ENCODE measurements at regions not wholly inside any gene's neighbourhood (a gene's known extent, or its start where the extent isn't known, plus 50 kb on each side); places are given as distances from the start of the nearest gene placed in this dataset.
"Not testable (repeated sequence)": the region's sequence is repeated elsewhere in the genome, so short reads cannot be mapped to it uniquely, and the experiment has no call there.

DNA sequence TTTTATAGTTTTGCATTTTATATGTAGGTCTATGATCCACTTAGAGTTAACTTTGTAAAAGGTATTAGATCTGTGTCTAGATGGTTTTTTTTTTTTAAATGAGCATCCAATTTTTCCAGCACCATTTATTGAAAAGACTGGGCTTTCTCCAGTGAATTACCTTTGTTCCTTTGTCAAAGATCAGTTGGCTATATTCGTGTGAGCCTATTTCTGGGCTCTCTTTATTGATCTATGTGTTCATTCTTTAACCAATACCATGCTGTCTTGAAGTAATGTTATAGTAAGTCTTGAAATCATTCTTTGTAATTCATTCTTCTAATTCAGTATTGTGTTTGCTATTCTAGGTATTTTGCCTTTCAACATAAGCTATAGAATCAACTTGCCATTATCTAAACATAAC lies 165.4 kb upstream of the ARPP21 start:
- POLR2A ChIA-PET, result no interaction called here
- TF ChIP-seq, protein P1, sequence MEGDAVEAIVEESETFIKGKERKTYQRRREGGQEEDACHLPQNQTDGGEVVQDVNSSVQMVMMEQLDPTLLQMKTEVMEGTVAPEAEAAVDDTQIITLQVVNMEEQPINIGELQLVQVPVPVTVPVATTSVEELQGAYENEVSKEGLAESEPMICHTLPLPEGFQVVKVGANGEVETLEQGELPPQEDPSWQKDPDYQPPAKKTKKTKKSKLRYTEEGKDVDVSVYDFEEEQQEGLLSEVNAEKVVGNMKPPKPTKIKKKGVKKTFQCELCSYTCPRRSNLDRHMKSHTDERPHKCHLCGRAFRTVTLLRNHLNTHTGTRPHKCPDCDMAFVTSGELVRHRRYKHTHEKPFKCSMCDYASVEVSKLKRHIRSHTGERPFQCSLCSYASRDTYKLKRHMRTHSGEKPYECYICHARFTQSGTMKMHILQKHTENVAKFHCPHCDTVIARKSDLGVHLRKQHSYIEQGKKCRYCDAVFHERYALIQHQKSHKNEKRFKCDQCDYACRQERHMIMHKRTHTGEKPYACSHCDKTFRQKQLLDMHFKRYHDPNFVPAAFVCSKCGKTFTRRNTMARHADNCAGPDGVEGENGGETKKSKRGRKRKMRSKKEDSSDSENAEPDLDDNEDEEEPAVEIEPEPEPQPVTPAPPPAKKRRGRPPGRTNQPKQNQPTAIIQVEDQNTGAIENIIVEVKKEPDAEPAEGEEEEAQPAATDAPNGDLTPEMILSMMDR (IDR thresholded peaks at IDR 0.05; ENCODE audit: control extremely low read depth, extremely low read depth, low read depth, missing control alignments), result no peak
- CTCF ChIA-PET, result no interaction called here
- no peak for DNase-seq (ENCODE audit: extremely low spot score)

DNA sequence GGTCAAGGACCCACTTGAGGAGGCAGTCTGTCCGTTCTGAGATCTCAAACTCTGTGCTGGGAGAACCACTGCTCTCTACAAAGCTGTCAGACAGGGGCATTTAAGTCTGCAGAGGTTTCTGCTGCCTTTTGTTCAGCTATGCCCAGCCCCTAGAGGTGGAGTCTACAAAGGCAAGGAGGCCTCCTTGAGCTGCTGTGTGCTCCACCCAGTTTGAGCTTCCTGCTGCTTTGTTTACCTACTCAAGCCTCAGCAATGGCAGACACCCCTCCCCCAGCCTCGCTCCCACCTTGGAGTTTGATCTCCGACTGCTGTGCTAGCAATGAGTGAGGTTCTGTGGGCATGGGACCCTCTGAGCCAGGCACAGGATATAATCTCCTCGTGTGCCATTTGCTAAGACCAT lies 156.8 kb upstream of the ARPP21 start:
- DNase-seq (ENCODE audit: extremely low spot score); POLR2A ChIA-PET: not testable (repeated sequence)
- CTCF ChIA-PET, result interaction anchor here (1.7 kb wide), 1 partner anchor 16 kb away, joined by 3 read pairs; no protein-coding TSS in a partner anchor

GRCh38 chr3:35483131-35483530 lies 156.2 kb upstream of the ARPP21 start:
- ChIA-PET CTCF (no interaction called here), POLR2A (no interaction called here)
- TF ChIP-seq, protein P1 (IDR thresholded peaks at IDR 0.05; ENCODE audit: control extremely low read depth, extremely low read depth, low read depth, missing control alignments), result no peak
- DNase-seq (ENCODE audit: extremely low spot score), result no peak

DNA sequence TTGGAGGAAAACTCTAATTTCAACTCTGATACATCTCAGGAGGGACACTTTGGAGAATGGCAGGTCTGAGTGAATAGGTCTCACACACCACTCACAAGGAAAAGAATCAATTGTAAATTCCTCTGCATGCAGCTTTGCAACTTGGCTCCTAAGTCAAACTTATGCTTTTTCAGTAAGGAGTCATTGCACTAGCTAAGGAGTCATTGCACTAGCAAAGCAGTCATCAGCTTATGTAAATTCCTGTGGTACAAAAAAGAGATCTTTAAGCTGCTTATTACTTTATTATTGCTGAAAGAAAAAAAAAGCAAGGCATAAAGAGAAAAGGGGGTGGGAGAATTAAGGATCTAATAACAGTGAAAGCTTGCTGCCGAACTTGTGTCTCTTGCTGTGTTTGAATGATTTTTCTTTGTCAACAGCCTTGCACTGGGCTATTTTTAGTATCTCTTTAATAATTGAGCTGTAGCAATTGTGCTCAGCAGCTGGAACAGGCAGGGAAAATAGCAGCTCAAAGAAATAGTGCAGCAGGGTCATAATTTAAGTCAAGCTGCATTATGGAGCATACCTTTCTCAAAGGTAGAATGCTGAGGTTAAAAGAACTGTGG lies 154.3 kb upstream of the ARPP21 start:
- DNase-seq (ENCODE audit: extremely low spot score), result no peak
- POLR2A ChIA-PET, result no interaction called here
- TF ChIP-seq, protein P1 (IDR thresholded peaks at IDR 0.05; ENCODE audit: control extremely low read depth, extremely low read depth, low read depth, missing control alignments), result no peak
- CTCF ChIA-PET, result interaction anchor here (1.4 kb wide), 1 partner anchor 28 kb away, joined by 3 read pairs; no protein-coding TSS in a partner anchor

GRCh38 chr3:35486295-35486694 lies 153.0 kb upstream of the ARPP21 start:
- POLR2A ChIA-PET, result no interaction called here
- TF ChIP-seq, protein P1 (IDR thresholded peaks at IDR 0.05; ENCODE audit: control extremely low read depth, extremely low read depth, low read depth, missing control alignments), result no peak
- CTCF ChIA-PET, result no interaction called here
- DNase-seq (ENCODE audit: extremely low spot score), result no peak

- CTCF ChIA-PET, result interaction anchor here (1.0 kb wide), 1 partner anchor 9 kb away, joined by 3 read pairs; no protein-coding TSS in a partner anchor
- POLR2A ChIA-PET, result no interaction called here
- TF ChIP-seq, protein P1 (IDR thresholded peaks at IDR 0.05; ENCODE audit: control extremely low read depth, extremely low read depth, low read depth, missing control alignments), result no peak
- no peak for DNase-seq (ENCODE audit: extremely low spot score)
These were observed 151.9 kb upstream of the ARPP21 start for GRCh38 chr3:35487376-35487775.

- ChIA-PET CTCF (no interaction called here), POLR2A (no interaction called here)
- DNase-seq (ENCODE audit: extremely low spot score), result no peak
- TF ChIP-seq, protein P1 (IDR thresholded peaks at IDR 0.05; ENCODE audit: control extremely low read depth, extremely low read depth, low read depth, missing control alignments), result no peak
These were observed 150.8 kb upstream of the ARPP21 start for GRCh38 chr3:35488526-35488925.
